NB4 (cell line): ENCODE measurements at regions not wholly inside any gene's neighbourhood (a gene's known extent, or its start where the extent isn't known, plus 50 kb on each side); places are given as distances from the start of the nearest gene placed in this dataset.
"Not testable (repeated sequence)": the region's sequence is repeated elsewhere in the genome, so short reads cannot be mapped to it uniquely, and the experiment has no call there.

Experiments
- DNase-seq: peaks from one replicate; pipeline ENCODE4 v3.0.0; 2010; ENCODE audit warnings: low read depth
- H3K4me3 ChIP-seq: one replicate; pipeline ENCODE4 v1.5.1; 2011; ENCODE audit warnings: mild to moderate bottlenecking, low read depth, low read length, moderate library complexity
- MYC ChIP-seq: IDR thresholded peaks from 2 replicates; pipeline ENCODE4 v1.6.1; 2011; ENCODE audit warnings: low read depth, low read length
- POLR2A ChIP-seq: IDR thresholded peaks from 2 replicates; pipeline ENCODE4 v1.6.1; 2011; ENCODE audit warnings: mild to moderate bottlenecking; ENCODE audit not compliant: insufficient read length; ENCODE audit errors: extremely low read depth
- TF ChIP-seq, protein P1 (sequence below): IDR thresholded peaks from one replicate; pipeline ENCODE4 v1.5.1; 2012; ENCODE audit warnings: low read depth, low read length
- TF ChIP-seq, protein P2 (sequence below): IDR thresholded peaks from 2 replicates; pipeline ENCODE4 v1.6.1; 2011; ENCODE audit warnings: low read depth, low read length

DNA sequence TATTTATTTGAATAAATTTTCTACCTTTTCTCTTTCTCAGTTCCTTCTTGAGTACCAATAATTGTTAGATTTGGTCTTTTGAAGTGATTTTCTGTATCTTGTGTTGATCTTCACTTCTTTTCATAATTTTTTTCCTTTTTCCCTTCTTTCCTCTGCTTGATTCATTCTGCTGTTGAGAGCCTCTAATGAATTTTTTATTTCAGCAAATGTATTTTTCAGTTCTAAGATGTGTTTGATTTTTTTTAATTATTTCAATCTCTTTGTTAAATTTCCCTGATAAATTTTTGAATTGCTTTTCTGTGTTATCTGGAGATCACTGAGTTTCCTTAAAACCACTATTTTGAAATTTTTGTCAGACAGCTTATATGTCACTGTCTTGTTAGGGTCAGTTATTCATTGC is 155.4 kb upstream of the IL15 start:
- TF ChIP-seq, protein P1, sequence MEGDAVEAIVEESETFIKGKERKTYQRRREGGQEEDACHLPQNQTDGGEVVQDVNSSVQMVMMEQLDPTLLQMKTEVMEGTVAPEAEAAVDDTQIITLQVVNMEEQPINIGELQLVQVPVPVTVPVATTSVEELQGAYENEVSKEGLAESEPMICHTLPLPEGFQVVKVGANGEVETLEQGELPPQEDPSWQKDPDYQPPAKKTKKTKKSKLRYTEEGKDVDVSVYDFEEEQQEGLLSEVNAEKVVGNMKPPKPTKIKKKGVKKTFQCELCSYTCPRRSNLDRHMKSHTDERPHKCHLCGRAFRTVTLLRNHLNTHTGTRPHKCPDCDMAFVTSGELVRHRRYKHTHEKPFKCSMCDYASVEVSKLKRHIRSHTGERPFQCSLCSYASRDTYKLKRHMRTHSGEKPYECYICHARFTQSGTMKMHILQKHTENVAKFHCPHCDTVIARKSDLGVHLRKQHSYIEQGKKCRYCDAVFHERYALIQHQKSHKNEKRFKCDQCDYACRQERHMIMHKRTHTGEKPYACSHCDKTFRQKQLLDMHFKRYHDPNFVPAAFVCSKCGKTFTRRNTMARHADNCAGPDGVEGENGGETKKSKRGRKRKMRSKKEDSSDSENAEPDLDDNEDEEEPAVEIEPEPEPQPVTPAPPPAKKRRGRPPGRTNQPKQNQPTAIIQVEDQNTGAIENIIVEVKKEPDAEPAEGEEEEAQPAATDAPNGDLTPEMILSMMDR, result no peak
- TF ChIP-seq MYC, result no peak
- TF ChIP-seq, protein P2, sequence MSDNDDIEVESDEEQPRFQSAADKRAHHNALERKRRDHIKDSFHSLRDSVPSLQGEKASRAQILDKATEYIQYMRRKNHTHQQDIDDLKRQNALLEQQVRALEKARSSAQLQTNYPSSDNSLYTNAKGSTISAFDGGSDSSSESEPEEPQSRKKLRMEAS, result no peak
- no peak for TF ChIP-seq POLR2A
- H3K4me3 ChIP-seq, result no peak overlapping the region
- no peak for DNase-seq

DNA sequence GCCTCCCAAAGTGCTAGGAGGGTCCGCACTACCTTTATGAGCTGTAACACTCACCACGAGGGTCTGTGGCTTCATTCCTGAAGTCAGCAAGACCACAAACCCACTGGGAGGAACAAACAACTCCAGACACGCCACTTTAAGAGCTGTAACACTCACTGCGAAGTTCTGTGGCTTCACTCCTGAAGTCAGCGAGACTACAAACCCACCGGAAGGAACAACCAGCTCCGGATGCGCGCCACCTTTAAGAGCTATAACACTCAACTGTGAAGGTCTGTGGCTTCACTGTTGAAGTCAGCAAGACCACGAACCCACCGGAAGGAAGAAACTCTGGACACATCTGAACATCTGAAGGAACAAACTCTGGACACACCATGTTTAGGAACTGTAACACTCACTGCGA is 152.1 kb upstream of the IL15 start:
- not testable (repeated sequence) for DNase-seq, H3K4me3 ChIP-seq

DNA sequence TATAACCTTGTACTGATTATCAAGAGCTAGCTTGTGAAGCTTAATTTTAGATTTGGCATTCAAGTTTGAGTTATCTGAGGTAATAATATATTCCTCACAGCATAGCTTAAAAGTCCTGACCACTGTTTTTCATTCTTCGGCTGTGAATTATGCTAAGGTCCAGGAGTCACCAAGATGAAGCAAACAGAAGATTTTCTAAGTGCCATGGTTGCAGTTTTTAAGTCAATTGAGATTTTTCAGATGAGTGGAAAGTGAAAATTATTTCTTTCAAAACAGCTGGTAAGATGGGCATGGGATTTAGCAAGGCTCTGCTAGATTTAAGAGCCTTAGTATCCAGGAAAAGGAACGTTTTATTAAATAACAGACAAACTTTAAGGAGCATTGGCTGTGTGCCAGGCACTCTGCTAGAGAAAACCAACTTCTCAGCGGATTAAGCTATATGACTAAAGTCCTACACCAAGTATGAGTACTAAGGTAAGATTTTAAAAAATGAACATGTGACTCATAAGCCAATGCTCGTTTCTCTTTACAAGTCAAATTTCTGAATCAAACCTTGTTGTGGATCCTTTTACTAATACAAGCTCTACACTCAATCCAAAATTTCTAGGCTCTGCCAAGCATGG is 149.9 kb upstream of the IL15 start:
- DNase-seq, result no peak
- H3K4me3 ChIP-seq, result no peak overlapping the region
- TF ChIP-seq POLR2A (no peak), MYC (no peak)
- TF ChIP-seq, protein P2, result no peak
- TF ChIP-seq, protein P1, result no peak

DNA sequence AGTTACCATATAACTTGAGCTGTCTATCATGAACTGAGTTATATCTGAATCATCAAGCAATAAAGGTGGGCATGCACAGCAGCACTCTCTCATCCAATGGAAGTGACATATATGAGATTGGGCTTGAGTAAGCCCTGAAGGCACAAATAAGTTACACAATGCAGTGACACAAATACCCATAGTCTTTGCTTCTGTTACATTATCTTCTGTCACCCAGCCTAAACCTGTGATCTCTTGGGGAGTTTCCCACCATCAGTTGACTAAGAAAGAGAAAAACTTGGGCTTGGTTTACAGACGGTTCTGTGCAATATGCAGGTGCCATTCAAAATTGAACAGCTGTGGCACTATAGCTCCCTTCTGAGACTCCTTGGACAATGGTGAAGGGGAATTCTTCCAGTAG is 138.8 kb upstream of the IL15 start:
- DNase-seq, result no peak
- TF ChIP-seq, protein P2, result no peak
- TF ChIP-seq, protein P1, result no peak
- TF ChIP-seq POLR2A, result no peak
- TF ChIP-seq MYC, result no peak
- no peak overlapping the region for H3K4me3 ChIP-seq

DNA sequence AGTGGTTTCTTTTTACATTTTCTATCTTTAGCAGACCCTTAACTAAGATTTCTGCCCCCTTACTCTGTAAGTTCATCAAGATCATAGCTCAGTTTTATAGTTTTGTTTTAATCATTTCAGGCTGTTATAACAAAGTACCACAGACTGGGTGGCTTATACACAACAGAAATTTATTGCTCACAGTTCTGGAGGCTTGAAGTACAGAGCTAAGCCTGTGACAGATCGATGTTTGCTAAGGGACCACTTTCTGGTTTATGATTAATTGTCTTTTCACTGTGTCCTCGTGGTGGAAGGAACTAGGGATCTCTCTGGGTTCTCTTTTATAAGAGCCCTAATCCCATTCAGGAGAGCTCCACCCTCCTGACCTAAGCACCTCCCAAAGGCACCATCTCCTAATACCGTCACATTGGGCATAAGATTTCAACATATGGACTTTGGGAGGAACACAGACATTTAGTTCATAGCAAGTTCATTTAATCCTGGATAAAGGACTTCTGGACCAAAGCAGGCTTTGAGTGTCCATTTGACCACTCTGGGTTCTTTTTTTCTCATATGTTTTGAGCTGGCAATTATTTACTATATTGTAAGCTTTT is 137.0 kb upstream of the IL15 start:
- no peak overlapping the region for H3K4me3 ChIP-seq
- no peak for DNase-seq
- TF ChIP-seq POLR2A, result no peak
- no peak for TF ChIP-seq MYC
- TF ChIP-seq, protein P2, result no peak
- TF ChIP-seq, protein P1, result no peak

DNA sequence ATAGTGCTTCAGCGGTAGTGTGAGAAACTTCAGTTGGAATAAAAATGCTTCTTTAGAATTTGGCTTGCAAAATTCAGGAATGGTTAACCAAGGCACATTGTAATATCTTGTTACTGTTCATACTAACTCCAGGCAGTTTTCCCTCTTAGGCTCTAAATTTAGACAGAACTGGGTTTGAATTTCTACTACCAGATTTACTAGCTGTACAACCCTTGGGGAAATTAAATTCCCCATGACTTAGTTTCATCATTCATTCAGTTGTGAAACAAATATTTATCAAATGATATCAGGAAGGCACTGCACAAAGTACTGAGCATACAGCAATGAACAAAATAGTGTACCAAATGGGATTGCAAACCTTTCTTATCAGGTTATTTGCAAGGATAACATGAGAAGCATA is 135.0 kb upstream of the IL15 start:
- DNase-seq, result no peak
- TF ChIP-seq, protein P2, result no peak
- TF ChIP-seq POLR2A (no peak), MYC (no peak)
- TF ChIP-seq, protein P1, result no peak
- no peak overlapping the region for H3K4me3 ChIP-seq
